GM12865 (cell line): ENCODE measurements at regions not wholly inside any gene's neighbourhood (a gene's known extent, or its start where the extent isn't known, plus 50 kb on each side); places are given as distances from the start of the nearest gene placed in this dataset.

Experiments
- DNase-seq: peaks from one replicate; pipeline ENCODE4 v3.0.0; 2010; ENCODE audit warnings: low read depth
- H3K4me3 ChIP-seq: 2 replicates; pipeline ENCODE4 v1.5.1; 2011; ENCODE audit warnings: mild to moderate bottlenecking, low read depth, low read length, control low read depth
- TF ChIP-seq, protein P1 (sequence below): IDR thresholded peaks from 2 replicates; pipeline ENCODE4 v1.5.1; 2011; ENCODE audit warnings: low read length, control low read depth, low read depth, inconsistent platforms; ENCODE audit not compliant: insufficient read depth; ENCODE audit errors: missing control alignments

DNA sequence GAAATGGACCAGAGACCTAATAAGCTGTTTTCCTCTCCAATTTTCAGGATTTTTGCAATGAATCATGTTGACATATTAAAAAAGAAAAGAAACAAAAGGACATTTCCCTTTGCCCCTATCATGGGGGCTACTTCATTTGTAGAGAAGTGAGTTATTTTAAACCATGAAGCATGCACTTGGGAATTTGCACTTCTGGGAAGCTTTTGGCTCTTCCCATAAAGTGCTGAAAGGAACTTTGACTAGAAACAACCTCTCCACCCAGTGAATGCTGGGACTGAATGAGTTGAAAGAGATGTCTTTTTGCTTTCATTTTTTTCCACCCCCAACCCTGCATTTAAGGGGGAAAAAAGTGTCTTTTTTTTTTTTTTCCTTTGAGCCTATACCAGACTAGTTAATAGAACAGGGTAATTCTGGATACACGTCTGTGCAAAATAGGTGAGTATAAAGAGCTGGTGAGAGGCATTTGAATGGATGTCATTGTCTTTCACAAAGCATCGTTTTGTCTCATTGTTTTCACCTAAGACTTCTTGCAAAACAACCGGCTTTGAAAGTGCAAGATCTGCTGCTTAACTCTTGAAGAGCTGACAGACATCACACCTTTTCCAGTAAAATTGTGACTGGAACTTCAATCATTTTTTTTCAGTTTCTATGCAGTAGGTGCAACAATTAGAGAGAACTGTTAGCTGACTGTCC is 138.7 kb upstream of the BACH2 start:
- TF ChIP-seq, protein P1, sequence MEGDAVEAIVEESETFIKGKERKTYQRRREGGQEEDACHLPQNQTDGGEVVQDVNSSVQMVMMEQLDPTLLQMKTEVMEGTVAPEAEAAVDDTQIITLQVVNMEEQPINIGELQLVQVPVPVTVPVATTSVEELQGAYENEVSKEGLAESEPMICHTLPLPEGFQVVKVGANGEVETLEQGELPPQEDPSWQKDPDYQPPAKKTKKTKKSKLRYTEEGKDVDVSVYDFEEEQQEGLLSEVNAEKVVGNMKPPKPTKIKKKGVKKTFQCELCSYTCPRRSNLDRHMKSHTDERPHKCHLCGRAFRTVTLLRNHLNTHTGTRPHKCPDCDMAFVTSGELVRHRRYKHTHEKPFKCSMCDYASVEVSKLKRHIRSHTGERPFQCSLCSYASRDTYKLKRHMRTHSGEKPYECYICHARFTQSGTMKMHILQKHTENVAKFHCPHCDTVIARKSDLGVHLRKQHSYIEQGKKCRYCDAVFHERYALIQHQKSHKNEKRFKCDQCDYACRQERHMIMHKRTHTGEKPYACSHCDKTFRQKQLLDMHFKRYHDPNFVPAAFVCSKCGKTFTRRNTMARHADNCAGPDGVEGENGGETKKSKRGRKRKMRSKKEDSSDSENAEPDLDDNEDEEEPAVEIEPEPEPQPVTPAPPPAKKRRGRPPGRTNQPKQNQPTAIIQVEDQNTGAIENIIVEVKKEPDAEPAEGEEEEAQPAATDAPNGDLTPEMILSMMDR: no peak
- no peak overlapping the region for H3K4me3 ChIP-seq
- no peak for DNase-seq

DNA sequence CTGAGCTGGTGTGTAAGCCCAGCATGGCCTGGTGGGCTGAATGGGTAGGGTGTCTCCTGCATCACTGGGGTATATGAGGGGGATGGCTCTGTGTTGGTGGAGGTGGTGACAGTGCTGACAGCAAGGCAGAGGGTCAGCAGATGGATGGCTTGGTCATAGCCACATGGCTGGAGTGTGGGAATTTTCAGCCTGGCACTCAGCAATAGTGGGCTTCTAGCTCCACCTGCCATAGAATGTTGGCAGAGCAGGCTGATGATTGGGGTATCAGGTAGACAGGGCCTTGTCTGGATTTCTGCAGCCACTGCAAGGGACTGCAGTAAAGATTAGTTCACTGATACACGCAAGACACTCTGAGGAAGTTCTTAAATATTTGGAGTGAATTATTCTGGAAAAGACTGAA is 137.5 kb upstream of the BACH2 start:
- H3K4me3 ChIP-seq: no peak overlapping the region
- TF ChIP-seq, protein P1: no peak
- DNase-seq: no peak

DNA sequence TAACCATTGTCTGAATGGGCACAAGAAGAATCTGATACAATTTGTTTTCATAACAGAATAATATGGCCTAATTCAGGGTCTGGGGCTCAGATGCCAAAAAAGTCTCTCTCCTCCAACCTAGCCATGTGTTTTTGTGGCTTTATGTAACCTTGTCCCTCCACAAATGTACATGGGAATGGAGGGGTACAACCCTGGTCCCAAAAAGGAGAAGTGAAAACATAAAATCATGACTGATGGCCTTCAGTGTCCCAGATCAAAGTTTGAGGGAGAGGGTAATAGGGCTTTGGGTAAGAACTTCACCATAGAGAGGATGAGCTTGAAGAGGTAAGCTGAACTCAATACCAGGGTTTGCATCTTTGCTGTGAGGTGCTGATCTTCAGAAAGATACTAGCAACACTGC is 136.3 kb upstream of the BACH2 start:
- no peak for DNase-seq
- TF ChIP-seq, protein P1: no peak
- H3K4me3 ChIP-seq: no peak overlapping the region

DNA sequence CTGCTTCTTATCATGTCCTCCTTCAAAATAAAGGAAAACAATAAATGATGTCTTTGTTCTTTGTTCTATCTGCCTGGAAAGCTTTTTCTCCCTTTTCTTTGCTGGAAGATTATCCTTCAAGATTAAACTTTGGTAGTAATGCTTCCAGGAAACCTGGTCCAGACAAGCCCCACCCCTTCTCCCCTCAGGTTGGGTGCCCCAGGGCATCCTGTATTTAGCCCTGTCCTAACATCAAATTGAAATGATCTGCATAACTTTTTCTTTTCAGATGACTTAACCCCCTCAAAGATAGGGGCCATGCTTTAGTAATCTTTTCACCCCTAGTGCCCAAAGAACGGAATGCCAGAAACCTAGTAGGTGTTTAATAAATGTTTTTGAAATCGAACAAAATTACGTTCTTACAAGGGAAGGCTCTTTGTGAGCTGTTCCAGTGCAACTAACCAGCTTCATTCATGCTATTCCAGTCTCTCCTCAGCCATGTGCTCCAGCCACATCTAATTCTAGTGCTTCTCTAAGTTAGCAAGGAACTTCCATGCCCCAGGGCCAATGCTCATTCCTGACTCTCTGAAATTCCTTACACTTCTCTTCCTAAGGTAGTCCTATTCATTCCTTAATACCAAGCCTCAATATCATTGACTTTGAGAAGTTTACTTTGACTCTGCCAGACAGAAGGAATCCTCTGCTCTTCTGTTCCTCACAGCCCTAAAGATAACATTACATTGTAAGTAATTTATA is 135.6 kb upstream of the BACH2 start:
- TF ChIP-seq, protein P1: no peak
- no peak overlapping the region for H3K4me3 ChIP-seq
- DNase-seq: no peak

DNA sequence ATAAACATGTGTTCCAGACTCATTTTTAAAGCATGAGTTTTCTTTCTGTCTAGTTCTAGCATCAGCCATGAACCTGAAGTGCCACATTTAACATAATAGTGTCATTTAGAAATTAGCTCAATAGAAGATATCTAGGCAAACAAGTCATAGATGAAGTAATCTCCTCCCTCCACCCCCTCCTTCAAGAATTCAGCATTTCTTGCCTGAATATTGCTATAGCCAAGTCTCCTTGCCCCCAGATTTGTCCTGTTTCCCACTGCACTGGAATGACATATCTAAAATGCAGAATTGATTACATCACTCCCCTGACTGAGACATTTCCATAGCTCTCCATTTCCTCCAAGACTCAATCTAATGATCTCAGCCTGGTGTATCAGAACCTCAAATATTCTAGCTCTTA is 134.9 kb upstream of the BACH2 start:
- TF ChIP-seq, protein P1: no peak

DNA sequence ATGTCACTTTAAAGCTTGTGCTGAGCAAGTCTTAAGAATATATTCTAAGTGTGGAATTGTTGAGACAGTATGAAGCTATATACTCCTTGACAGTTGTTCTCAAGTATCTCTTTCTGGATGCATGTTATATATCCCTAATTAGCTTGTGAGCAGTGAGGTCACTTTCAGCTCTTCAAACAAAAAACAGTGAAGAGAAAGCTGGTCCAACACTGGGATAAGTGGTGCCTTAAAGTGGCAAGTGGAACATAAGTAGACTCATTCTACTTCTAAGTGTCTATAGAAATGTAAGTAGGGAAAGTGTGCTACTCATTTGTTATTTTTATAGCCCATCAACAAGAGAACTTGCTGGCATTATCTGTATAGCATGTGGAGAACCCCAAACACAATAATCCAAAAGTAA is 133.1 kb upstream of the BACH2 start:
- DNase-seq: peak; percentile 14
- TF ChIP-seq, protein P1: no peak
- H3K4me3 ChIP-seq: no peak overlapping the region

More for the DNA sequence above, 134.9 kb upstream of the BACH2 start:
- H3K4me3 ChIP-seq: no peak overlapping the region
- no peak for DNase-seq
